ENCODE measurements at regions not wholly inside any gene's neighbourhood (a gene's known extent, or its start where the extent isn't known, plus 50 kb on each side); places are given as distances from the start of the nearest gene placed in this dataset.

DNA sequence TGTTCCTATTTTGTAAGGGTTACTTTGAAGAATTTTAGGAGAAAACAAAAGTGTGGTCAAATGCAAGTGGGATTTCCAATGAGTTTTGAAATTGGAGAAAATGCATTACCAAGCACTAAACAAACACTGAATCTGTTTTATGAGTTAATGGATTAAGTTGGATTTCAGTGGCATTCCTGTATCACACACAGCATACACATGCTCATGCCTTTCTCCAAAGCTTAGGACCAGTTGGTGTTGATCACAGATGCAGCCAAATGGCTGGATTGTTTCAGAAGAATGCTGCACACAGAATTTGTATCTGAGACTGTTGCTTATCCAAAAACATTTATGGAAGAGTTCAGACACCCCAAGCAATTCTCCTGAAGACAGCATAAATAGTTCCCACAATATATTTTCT lies 611.1 kb downstream of the ACTL7B start:
- TF ChIP-seq, protein P1, sequence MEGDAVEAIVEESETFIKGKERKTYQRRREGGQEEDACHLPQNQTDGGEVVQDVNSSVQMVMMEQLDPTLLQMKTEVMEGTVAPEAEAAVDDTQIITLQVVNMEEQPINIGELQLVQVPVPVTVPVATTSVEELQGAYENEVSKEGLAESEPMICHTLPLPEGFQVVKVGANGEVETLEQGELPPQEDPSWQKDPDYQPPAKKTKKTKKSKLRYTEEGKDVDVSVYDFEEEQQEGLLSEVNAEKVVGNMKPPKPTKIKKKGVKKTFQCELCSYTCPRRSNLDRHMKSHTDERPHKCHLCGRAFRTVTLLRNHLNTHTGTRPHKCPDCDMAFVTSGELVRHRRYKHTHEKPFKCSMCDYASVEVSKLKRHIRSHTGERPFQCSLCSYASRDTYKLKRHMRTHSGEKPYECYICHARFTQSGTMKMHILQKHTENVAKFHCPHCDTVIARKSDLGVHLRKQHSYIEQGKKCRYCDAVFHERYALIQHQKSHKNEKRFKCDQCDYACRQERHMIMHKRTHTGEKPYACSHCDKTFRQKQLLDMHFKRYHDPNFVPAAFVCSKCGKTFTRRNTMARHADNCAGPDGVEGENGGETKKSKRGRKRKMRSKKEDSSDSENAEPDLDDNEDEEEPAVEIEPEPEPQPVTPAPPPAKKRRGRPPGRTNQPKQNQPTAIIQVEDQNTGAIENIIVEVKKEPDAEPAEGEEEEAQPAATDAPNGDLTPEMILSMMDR (IDR thresholded peaks at IDR 0.05 in 2 of 3, conservative IDR thresholded peaks at IDR 0.05 in 1 of 3; ENCODE audit: borderline replicate concordance in 1 of 3, insufficient read depth in 1 of 3, low read depth in 2 of 3, low read length in 2 of 3): no peak
- no peak for TF ChIP-seq POLR2A (IDR thresholded peaks at IDR 0.05; ENCODE audit: borderline replicate concordance, extremely low read depth, insufficient read depth, insufficient read length)
- TF ChIP-seq, protein P2, sequence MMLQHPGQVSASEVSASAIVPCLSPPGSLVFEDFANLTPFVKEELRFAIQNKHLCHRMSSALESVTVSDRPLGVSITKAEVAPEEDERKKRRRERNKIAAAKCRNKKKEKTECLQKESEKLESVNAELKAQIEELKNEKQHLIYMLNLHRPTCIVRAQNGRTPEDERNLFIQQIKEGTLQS (IDR thresholded peaks at IDR 0.05): no peak
- no peak for TF ChIP-seq TCF7L2 (IDR thresholded peaks at IDR 0.05; ENCODE audit: borderline replicate concordance, extremely low read depth, insufficient read depth, insufficient read length)
- TF ChIP-seq, protein P3, sequence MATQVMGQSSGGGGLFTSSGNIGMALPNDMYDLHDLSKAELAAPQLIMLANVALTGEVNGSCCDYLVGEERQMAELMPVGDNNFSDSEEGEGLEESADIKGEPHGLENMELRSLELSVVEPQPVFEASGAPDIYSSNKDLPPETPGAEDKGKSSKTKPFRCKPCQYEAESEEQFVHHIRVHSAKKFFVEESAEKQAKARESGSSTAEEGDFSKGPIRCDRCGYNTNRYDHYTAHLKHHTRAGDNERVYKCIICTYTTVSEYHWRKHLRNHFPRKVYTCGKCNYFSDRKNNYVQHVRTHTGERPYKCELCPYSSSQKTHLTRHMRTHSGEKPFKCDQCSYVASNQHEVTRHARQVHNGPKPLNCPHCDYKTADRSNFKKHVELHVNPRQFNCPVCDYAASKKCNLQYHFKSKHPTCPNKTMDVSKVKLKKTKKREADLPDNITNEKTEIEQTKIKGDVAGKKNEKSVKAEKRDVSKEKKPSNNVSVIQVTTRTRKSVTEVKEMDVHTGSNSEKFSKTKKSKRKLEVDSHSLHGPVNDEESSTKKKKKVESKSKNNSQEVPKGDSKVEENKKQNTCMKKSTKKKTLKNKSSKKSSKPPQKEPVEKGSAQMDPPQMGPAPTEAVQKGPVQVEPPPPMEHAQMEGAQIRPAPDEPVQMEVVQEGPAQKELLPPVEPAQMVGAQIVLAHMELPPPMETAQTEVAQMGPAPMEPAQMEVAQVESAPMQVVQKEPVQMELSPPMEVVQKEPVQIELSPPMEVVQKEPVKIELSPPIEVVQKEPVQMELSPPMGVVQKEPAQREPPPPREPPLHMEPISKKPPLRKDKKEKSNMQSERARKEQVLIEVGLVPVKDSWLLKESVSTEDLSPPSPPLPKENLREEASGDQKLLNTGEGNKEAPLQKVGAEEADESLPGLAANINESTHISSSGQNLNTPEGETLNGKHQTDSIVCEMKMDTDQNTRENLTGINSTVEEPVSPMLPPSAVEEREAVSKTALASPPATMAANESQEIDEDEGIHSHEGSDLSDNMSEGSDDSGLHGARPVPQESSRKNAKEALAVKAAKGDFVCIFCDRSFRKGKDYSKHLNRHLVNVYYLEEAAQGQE (IDR thresholded peaks at IDR 0.05; ENCODE audit: low read depth): no peak
- TF ChIP-seq EGR1 (IDR thresholded peaks at IDR 0.05; ENCODE audit: low read depth): no peak
- no peak for TF ChIP-seq EZH2phosphoT487 (IDR thresholded peaks at IDR 0.05; ENCODE audit: borderline replicate concordance)
- TF ChIP-seq POLR2AphosphoS5 (IDR thresholded peaks at IDR 0.05; ENCODE audit: low read depth, low read length): no peak

All from HCT116 (cell line).